DMS53 (cell line): ENCODE measurements at regions not wholly inside any gene's neighbourhood (a gene's known extent, or its start where the extent isn't known, plus 50 kb on each side); places are given as distances from the start of the nearest gene placed in this dataset.
"Not testable (repeated sequence)": the region's sequence is repeated elsewhere in the genome, so short reads cannot be mapped to it uniquely, and the experiment has no call there.

ENCODE experiments used
- DNase-seq: peaks from one replicate; lab custom pipeline; 2025; lab: John Stamatoyannopoulos, UW

- DNase-seq: no peak
Observed at GRCh38 chr3:98644168-98644567, 50.8 kb upstream of the CPOX start.

DNA sequence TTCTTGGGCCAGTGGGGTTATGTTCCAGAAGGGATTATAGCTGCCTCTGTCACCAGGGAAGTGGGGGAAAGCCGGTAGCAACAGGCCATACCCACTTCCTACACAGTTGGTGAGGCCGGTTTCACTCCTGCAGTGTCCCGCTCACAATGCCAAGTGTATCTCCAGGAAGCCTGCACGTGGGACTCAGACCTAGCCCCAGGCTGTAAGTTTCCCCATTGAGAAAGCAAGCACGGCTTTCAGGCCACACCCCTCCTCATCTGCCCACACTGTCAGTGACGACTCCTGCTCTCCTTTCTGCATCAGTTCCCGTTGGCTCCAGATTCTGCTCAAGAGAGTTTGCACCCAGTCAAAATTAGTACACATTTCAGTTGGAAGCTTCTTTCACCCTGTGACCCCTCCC is 51.6 kb upstream of the CPOX start:
- no peak for DNase-seq

- no peak for DNase-seq
Observed at GRCh38 chr3:98646680-98647079, 53.3 kb upstream of the CPOX start.

DNA sequence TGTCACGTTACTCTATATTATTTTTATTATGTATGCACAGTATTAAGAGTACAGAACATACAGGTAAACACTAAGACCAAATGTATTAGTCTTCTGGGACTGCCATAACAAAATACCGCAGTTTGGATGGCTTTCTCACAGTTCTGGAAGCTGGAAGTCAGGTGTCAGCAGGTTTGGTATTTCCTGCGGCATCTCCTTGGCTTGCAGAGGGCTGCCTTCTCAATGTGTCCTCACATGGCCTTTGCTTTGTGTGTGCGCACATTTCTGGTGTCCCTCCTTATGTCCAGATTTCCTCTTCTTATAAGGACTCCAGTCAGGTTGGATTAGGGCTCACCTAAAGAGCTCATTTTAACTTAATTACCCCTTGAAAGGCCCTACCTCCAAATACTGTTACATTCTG is 53.8 kb upstream of the CPOX start:
- no peak for DNase-seq

GRCh38 chr3:98650971-98651779 is 57.8 kb upstream of the CPOX start:
- DNase-seq: no peak

- no peak for DNase-seq
Observed at GRCh38 chr3:98651780-98652077, 58.3 kb upstream of the CPOX start.

GRCh38 chr3:98655666-98656065 is 62.3 kb upstream of the CPOX start:
- no peak for DNase-seq

DNA sequence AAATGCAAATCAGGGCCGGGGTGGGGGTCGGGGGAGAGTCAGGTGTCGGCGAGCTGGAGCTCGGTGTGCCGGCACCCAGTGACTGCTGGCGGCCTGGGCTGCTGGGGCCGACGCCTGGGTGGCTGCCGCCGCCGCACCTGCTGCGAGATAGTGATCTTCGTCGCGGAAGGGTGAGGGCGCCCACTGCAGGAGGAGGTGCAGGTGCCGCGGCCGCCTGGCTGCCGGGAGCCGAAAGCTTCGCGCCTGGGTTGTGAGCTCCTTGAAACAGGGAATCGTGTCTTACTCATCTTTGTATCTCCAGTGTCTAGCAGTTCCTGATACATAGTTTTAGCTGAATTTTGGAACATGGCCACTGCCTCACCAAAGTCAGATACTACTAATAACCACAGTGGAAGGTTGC is 64.0 kb upstream of the CPOX start:
- DNase-seq: peak; percentile 75

DNA sequence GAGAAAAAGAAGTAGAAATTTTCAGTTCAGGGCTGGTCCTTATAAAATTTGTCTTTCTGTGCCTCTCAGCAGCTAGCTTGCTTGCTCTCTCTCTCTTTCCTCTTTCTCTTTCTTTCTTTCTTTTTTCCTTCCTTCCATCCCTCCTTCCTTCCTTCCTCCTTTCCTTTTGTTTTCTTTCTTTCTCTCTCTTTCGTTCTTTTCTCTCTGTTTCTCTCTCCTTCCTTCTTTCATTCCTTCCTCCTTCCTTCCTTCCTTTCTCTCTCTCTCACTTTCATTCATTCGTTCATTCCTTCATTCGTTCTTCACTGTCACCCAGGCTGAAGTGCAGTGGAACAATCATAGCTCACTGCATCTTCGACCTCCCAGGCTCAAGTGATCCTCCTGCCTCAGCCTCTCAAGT is 69.3 kb upstream of the CPOX start:
- no peak for DNase-seq

DNA sequence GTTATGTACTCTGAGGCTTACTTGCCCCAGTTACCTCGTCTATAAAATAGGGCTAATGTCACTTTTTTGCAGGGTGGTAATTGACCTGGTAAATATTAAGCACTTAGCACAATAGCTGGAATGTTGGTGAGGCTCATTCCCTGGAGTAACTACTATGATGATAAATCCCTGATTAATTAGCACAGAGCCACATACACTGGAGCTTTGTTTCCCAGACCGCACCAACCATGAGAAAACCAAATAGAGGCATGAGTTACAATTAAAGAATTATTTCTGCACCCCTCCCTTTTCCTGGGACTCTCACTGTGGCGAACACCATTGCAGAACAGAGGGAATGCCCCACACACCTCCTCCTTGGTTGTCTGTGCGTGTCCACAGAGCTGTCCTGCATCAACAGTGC is 76.6 kb upstream of the CPOX start:
- DNase-seq: no peak

- DNase-seq: no peak
Observed at GRCh38 chr3:98679986-98680385, 83.2 kb upstream of the ST3GAL6 start.

DNA sequence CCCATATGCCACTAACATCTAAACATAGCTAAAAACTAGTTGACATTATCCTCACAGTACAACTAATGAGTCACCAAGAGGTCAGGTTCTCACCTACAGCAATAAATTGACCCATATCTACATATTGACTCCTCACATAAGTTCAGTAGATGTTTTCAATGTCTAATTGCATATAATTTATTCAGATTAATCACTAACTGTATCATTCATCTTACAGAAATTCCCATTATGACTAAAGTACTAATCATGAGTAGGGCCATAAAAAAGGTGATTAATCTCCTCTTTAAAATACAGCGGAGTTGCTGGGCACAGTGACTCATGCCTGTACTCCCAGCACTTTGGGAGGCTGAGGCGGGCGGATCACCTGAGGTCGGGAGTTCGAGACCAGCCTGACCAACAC is 82.4 kb upstream of the ST3GAL6 start:
- DNase-seq: no peak

DNA sequence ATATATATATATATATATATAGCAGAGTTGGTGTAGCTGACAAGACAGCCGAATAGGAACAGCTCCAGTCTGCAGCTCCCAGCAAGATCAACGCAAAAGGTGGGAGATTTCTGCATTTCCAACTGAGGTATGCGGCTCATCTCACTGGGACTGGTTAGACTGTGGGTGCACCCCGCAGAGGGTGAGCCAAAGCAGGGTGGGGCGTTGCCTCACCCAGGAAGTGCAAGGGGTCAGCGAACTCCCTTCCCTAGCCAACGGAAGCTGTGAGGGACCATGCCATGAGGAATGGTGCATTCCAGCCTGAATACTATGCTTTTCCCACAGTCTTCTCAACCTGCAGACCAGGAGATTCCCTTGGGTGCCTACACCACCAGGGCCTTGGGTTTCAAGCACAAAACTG is 81.7 kb upstream of the ST3GAL6 start:
- no peak for DNase-seq

GRCh38 chr3:98682391-98682790 is 80.7 kb upstream of the ST3GAL6 start:
- not testable (repeated sequence) for DNase-seq

- DNase-seq: no peak
Observed at GRCh38 chr3:98688363-98688762, 74.8 kb upstream of the ST3GAL6 start.

DNA sequence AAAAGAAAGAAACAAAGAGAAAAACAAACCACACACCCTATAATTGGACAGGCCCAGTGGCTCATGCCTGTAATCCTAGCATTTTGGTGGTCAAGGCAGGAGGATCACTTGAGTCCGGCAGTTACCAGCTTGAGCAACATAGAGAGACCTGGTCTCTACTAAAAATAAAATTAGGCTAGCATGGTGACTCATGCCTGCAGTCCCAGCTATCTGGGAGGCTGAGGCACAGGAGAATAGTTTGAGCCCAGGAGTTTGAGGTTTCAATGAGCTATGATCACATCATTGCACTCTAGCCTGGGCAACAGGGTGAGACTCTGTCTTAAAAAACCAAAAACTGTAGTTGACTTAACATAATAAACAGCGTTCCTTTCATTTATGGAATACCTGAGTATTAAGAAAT is 72.3 kb upstream of the ST3GAL6 start:
- no peak for DNase-seq

DNA sequence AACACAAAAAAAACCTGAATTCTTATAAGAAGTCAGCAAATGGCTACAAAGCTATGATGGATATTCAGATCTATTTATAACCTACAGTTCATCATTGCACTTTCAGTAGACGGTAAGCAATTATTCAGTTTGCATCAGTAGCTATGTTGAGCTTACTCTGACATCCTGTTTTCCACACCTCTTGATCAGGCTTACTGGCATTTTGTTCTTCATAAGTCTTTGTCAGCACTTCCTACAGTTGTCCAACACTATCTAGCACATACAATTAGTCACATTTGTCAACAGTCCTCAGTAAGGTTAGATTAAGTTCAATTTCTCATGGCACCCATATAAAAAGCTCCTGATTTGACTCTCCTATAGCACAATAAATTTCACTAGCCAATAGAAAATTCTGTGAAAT is 71.2 kb upstream of the ST3GAL6 start:
- no peak for DNase-seq

- no peak for DNase-seq
Observed at GRCh38 chr3:98692787-98693473, 70.2 kb upstream of the ST3GAL6 start.

DNA sequence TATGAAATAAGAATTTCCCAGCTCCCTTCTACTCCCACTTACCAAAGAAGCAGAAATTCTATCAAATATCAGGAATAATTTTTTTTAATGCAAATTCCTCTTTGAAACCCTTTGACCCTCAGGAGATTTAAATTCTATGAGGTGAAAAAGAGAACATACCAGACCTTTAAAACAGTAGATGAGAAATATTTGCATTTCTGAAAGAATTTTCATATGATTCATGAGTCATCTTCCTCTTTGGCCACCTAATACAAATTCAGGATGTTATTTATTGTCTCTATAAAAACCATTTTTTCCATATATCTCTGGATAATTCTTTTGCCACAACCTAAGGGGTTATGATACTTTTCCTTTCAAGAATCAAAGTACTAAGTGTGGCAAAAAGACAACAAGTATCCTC is 67.3 kb upstream of the ST3GAL6 start:
- no peak for DNase-seq

- DNase-seq: not testable (repeated sequence)
Observed at GRCh38 chr3:98696296-98696695, 66.8 kb upstream of the ST3GAL6 start.

DNA sequence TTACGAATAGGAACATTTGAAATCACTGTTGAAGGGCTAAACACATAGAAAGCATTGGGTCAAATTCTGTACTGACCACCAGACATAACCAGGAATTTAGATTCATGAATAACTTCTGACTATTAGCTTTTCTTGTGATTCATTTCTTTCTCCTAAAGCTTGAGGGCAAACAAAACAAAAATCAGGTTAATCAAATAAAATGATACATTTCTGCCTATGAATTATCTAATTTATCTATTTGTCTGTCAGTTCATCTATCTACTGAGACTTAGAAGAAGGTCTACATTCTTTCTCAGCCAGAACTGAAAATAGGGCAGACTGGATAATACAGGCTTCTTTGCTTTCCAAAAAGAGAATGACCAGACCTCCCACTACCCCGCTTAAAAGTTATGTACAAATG is 65.9 kb upstream of the ST3GAL6 start:
- DNase-seq: no peak

DNA sequence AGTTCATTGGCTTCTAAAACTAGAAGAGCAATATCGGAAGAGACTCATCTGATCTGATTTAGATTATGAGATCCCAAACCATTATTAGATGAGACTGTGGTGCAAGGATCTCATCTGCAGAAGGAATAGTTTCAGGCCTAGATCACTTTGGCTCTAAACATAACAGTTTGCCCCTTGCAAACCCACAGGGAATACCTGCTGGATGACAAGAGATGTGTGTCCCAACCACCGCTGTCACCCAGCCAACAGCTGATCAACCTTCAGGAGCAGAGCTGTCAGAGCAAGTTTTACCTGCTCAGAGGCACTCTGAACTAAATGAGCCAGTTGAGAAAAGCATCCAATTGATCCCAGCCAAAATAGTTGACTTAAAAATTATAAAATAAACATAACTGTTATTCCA is 64.0 kb upstream of the ST3GAL6 start:
- DNase-seq: no peak

DNA sequence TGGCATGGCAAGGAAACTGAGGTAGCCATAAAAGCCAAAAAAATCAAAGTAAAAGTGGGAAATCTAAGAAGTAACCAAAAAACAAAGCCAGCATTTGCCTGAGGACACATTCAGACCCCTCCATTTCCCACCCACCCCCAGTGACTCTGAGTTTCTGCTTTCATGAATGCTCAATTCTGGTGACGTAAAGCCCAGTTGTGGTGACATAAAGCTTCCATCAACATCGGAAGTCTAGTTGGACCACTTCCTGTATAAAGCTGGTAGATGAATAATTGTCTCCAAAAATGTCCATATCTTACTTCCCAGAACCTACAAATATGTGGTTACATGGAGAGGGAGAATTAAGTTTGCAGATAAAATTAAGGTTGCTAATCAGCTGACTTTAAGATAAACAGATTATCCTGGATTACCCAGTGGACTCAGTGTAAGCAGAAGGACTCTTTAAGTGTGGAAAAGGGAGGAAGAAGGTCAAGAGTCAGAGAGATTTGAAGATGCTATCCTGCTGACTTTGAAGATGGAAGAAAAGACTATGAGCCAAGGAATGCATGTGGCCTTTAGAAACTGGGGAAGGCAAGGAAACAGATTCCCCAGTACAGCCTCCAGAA is 62.0 kb upstream of the ST3GAL6 start:
- DNase-seq: no peak

GRCh38 chr3:98702166-98702565 is 61.0 kb upstream of the ST3GAL6 start:
- no peak for DNase-seq
